K562 (cell line): ENCODE measurements at regions not wholly inside any gene's neighbourhood (a gene's known extent, or its start where the extent isn't known, plus 50 kb on each side); places are given as distances from the start of the nearest gene placed in this dataset.

ENCODE experiments used
- ATAC-seq: fragments of 200-7000 bp; cut with Tn5 transposase; 3 replicates; pipeline ENCODE4 v1.9.1; 2020; ENCODE audit warnings: moderate library complexity
- BruUV-seq: library from RNA; stranded (reverse); fragments of 400-500 nt; replicated peaks from 2 replicates; lab custom pipeline; 2021; lab: Mats Ljungman, UMichigan
- CTCF ChIA-PET: fragments of 300-600 bp; formaldehyde crosslinking; extraction: SDS; loops from one replicate; lab custom pipeline; 2021; ENCODE audit warnings: low intra/inter-chr PET ratio; lab: Yijun Ruan, JAX
- POLR2A ChIA-PET: fragments of 300-600, 350-650 bp; sonication (Branson Sonifier 250); formaldehyde crosslinking; extraction: SDS; loops from one replicate; lab custom pipeline; 2021; ENCODE audit warnings: antibody characterized with exemption, inconsistent platforms; lab: Yijun Ruan, JAX
- DNase-seq, 4 experiments: peaks; one replicate each; pipeline versions ENCODE4 v3.0.0 to v3.0.0-alpha.2; 2011 to 2018; ENCODE audit warnings: low spot score in 3 of 4, mixed read lengths in 3 of 4; ENCODE audit errors: extremely low read depth in 1 of 4
- FAIRE-seq: peaks from 2 replicates; lab custom pipeline; 2011; peaks lifted over from hg19 to GRCh38; lab: Jason Lieb, UNC
- H2AFZ ChIP-seq: 2 replicates; pipeline ENCODE4 v1.6.0; 2011; ENCODE audit warnings: low read depth, low read length, control low read depth, inconsistent platforms
- H3K27ac ChIP-seq: fragments of 200-600 bp; 3 replicates; pipeline ENCODE4 v1.8.0; 2011; ENCODE audit warnings: low read depth, mild to moderate bottlenecking, control low read depth, inconsistent platforms, low read length, moderate library complexity, mixed read lengths; ENCODE audit errors: extremely low read depth
- H3K27me3 ChIP-seq, 2 experiments: fragments of 300-600 bp in 1 of 2; 2 replicates in 1 of 2; 3 replicates in 1 of 2; pipeline versions ENCODE4 v1.6.0 to v1.8.0; 2011; ENCODE audit warnings: inconsistent platforms in 2 of 2, low read length in 2 of 2, mild to moderate bottlenecking in 1 of 2, mixed read lengths in 1 of 2, moderate library complexity in 1 of 2; ENCODE audit not compliant: control insufficient read depth in 2 of 2, insufficient read depth in 2 of 2
- H3K36me3 ChIP-seq: fragments of 300-600 bp; 3 replicates; pipeline ENCODE4 v1.8.0; 2011; ENCODE audit warnings: mild to moderate bottlenecking, low read length, inconsistent platforms; ENCODE audit not compliant: control insufficient read depth, insufficient read depth
- H3K4me1 ChIP-seq, 2 experiments: fragments of 200-600 bp in 1 of 2; replicated peaks in 1 of 2; 2 replicates in 1 of 2; 3 replicates in 1 of 2; pipeline versions ENCODE4 v1.5.1 to v1.8.0; 2011; ENCODE audit warnings: inconsistent platforms in 2 of 2, low read length in 2 of 2, mild to moderate bottlenecking in 1 of 2, mixed read lengths in 1 of 2, moderate library complexity in 1 of 2; ENCODE audit not compliant: control insufficient read depth in 2 of 2, insufficient read depth in 2 of 2
- H3K4me2 ChIP-seq: 2 replicates; pipeline ENCODE4 v1.6.1; 2011; ENCODE audit warnings: low read length, control low read depth, inconsistent platforms, mixed read lengths; ENCODE audit not compliant: insufficient read depth
- H3K4me3 ChIP-seq: fragments of 200-600 bp; sonication (generic), shearing (Covaris generic); 2 replicates; pipeline ENCODE4 v1.5.1; 2016; ENCODE audit warnings: control low read depth, inconsistent platforms
- H3K79me2 ChIP-seq: fragments of 200-600 bp; 3 replicates; pipeline ENCODE4 v1.8.0; 2011; ENCODE audit warnings: low read length, inconsistent platforms; ENCODE audit not compliant: control insufficient read depth, insufficient read depth
- H3K9ac ChIP-seq, 2 experiments: 2 replicates each; pipeline versions ENCODE4 v1.6.0 to v1.6.1; 2011; ENCODE audit warnings: low read depth in 2 of 2, low read length in 2 of 2, control low read depth in 1 of 2, inconsistent platforms in 1 of 2, mild to moderate bottlenecking in 1 of 2, mixed read lengths in 1 of 2; ENCODE audit not compliant: insufficient read depth in 1 of 2
- H3K9me1 ChIP-seq: one replicate; pipeline ENCODE4 v1.6.0; 2011; ENCODE audit warnings: inconsistent platforms, mild to moderate bottlenecking, low read length, moderate library complexity; ENCODE audit not compliant: control insufficient read depth, insufficient read depth
- H3K9me3 ChIP-seq: replicated peaks from 2 replicates; pipeline ENCODE4 v1.5.1; 2011; ENCODE audit warnings: low read depth, low read length, inconsistent platforms; ENCODE audit not compliant: control insufficient read depth, insufficient read depth
- H4K20me1 ChIP-seq: replicated peaks from 2 replicates; pipeline ENCODE4 v1.6.1; 2011; ENCODE audit warnings: low read length, inconsistent platforms, mixed read lengths; ENCODE audit not compliant: control insufficient read depth, insufficient read depth
- AFF1 ChIP-seq, 2 experiments: fragments of 450-650 bp; IDR thresholded peaks; 2 replicates each; pipeline ENCODE4 v1.6.1; 2018; ENCODE audit warnings: mild to moderate bottlenecking in 2 of 2, low read depth in 1 of 2; ENCODE audit not compliant: partially characterized antibody in 2 of 2
- FOXM1 ChIP-seq, 2 experiments: fragments of 450-650 bp in 1 of 2; sonication (generic) in 1 of 2; formaldehyde crosslinking in 1 of 2; IDR thresholded peaks; 2 replicates each; pipeline versions ENCODE4 v1.6.1 to v1.9.0; 2017 to 2022; ENCODE audit warnings: low read depth in 2 of 2, mild to moderate bottlenecking in 2 of 2, missing genetic modification reagents in 1 of 2, moderate library complexity in 1 of 2
- HIVEP1 ChIP-seq: fragments of 250-450 bp; sonication (Bioruptor Pico); IDR thresholded peaks from 2 replicates; pipeline ENCODE4 v1.4.0; 2020; ENCODE audit warnings: mild to moderate bottlenecking
- MYBL2 ChIP-seq, 2 experiments: fragments of 450-650 bp in 1 of 2; sonication (generic) in 1 of 2; formaldehyde crosslinking in 1 of 2; IDR thresholded peaks; 2 replicates each; pipeline versions ENCODE4 v1.6.1 to v1.8.1; 2017 to 2022; ENCODE audit warnings: borderline replicate concordance in 1 of 2, inconsistent platforms in 1 of 2, low read depth in 1 of 2, mild to moderate bottlenecking in 1 of 2, missing genetic modification reagents in 1 of 2, moderate library complexity in 1 of 2
- SRSF7 ChIP-seq: fragments of 200-400 bp; formaldehyde crosslinking; optimal IDR thresholded peaks from 2 replicates; pipeline ENCODE3; 2017; ENCODE audit warnings: mild to moderate bottlenecking, low read depth, low read length
- TRIM28 ChIP-seq: fragments of 450-650 bp; IDR thresholded peaks from 2 replicates; pipeline ENCODE4 v1.6.1; 2017
- ZHX1 ChIP-seq: fragments of 150-350 bp; conservative IDR thresholded peaks from 2 replicates; pipeline ENCODE4 v1.6.1; 2014; ENCODE audit warnings: low read length
- WGBS: fragments of 100-300 bp; shearing (Covaris generic); methylation state at CpG from one replicate; pipeline ENCODE4 v1.1.6; 2016; ENCODE audit warnings: low coverage, mixed read lengths; ENCODE audit not compliant: insufficient coverage; ENCODE audit errors: missing lambda C conversion rate; 5-methylcytosine and 5-hydroxymethylcytosine counted together
- in situ Hi-C: fragments of 300-500 bp; cut with MboI; formaldehyde crosslinking; loops from 4 replicates; pipeline ENCODE4 v1.15.0; 2018; ENCODE audit warnings: inconsistent platforms, mixed read lengths
- intact Hi-C: fragments of 100-400 bp; cut with micrococcal nuclease; formaldehyde crosslinking; loops from 2 replicates; pipeline ENCODE4 v1.14.2; 2022

GRCh38 chr20:7637184-7637583 lies 303.1 kb downstream of the HAO1 start:
- ChIA-PET CTCF (no interaction called here), POLR2A (no interaction called here)
- Histone ChIP-seq H3K27me3 (no peaks in the 10 kb centered on the region), H4K20me1 (no peaks in the 10 kb centered on the region), H3K4me2 (no peak overlapping the region), H3K9ac (no peak overlapping the region), H2AFZ (no peak overlapping the region), H3K79me2 (no peaks in the 10 kb centered on the region), H3K27ac (no peak overlapping the region), H3K4me3 (no peak overlapping the region), H3K9me3 (no peaks in the 10 kb centered on the region), H3K36me3 (no peaks in the 10 kb centered on the region), H3K4me1 (no peaks in the 10 kb centered on the region), H3K9me1 (no peaks in the 10 kb centered on the region)
- ATAC-seq (no peak), DNase-seq (no peak), FAIRE-seq (no peak)
- TF ChIP-seq FOXM1 (IDR thresholded peaks at IDR 0.05; ENCODE audit: low read depth) (no peak), FOXM1 (CRISPR knock-in tag; IDR thresholded peaks at IDR 0.05; ENCODE audit: low read depth) (no peak), HIVEP1 (CRISPR knock-in tag) (no peak), MYBL2 (IDR thresholded peaks at IDR 0.05; ENCODE audit: low read depth) (no peak), MYBL2 (CRISPR knock-in tag; IDR thresholded peaks at IDR 0.05; ENCODE audit: borderline replicate concordance) (no peak)
- no TSS peak for BruUV-seq
- intact Hi-C loops = no loop called here
- in situ Hi-C loops = no loop called here

- no peak overlapping the region for H3K27ac ChIP-seq
Observed at GRCh38 chr20:7650086-7650879, 290.0 kb downstream of the HAO1 start.

More at GRCh38 chr20:7650086-7650879, 290.0 kb downstream of the HAO1 start:
- ChIA-PET POLR2A (no interaction called here), CTCF (no interaction called here)
- ATAC-seq (no peak), FAIRE-seq (no peak), DNase-seq (no peak)
- H4K20me1 ChIP-seq = no peaks in the 10 kb centered on the region
- H3K4me1 ChIP-seq = no peaks in the 10 kb centered on the region
- WGBS = 0% methylated on average over 5 of the region's 6 CpGs
- BruUV-seq = no TSS peak
- H3K4me2 ChIP-seq = no peak overlapping the region
- intact Hi-C loops (no loop called here), in situ Hi-C loops (no loop called here)
- H3K4me3 ChIP-seq = no peak overlapping the region
- no peaks in the 10 kb centered on the region for H3K9me3 ChIP-seq
- TF ChIP-seq AFF1 (IDR thresholded peaks at IDR 0.05; ENCODE audit: low read depth in 1 of 2, partially characterized antibody in 2 of 2) = no peak
- no peak for TF ChIP-seq SRSF7
- TF ChIP-seq ZHX1 = no peak
- no peak for TF ChIP-seq TRIM28
- no peaks in the 10 kb centered on the region for H3K27me3 ChIP-seq
- no peaks in the 10 kb centered on the region for H3K9me1 ChIP-seq
- no peak overlapping the region for H2AFZ ChIP-seq
- no peaks in the 10 kb centered on the region for H3K36me3 ChIP-seq
- no peaks in the 10 kb centered on the region for H3K79me2 ChIP-seq
- H3K9ac ChIP-seq = no peak overlapping the region
